OCI-LY1 (cell line): ENCODE measurements at regions not wholly inside any gene's neighbourhood (a gene's known extent, or its start where the extent isn't known, plus 50 kb on each side); places are given as distances from the start of the nearest gene placed in this dataset.

Experiments used
- H2AFZ ChIP-seq: fragments of 200-600 bp; sonication (generic), shearing (Covaris generic); 2 replicates; pipeline ENCODE4 v1.6.0; 2014; ENCODE audit warnings: antibody characterized with exemption, mild to moderate bottlenecking, low read length
- H3F3A ChIP-seq: fragments of 200-600 bp; sonication (generic), shearing (Covaris generic); 2 replicates; pipeline ENCODE4 v1.6.0; 2014; ENCODE audit warnings: mild to moderate bottlenecking, antibody characterized with exemption, low read length, moderate library complexity; ENCODE audit not compliant: insufficient read depth
- H3K27ac ChIP-seq: fragments of 200-600 bp; sonication (generic); 2 replicates; pipeline ENCODE4 v1.5.1; 2014; ENCODE audit warnings: low read length, mixed run types, mild to moderate bottlenecking, low read depth; ENCODE audit not compliant: poor library complexity, severe bottlenecking
- H3K27me3 ChIP-seq: fragments of 200-600 bp; sonication (generic); 2 replicates; pipeline ENCODE4 v1.6.0; 2014; ENCODE audit warnings: antibody characterized with exemption, mild to moderate bottlenecking, low read length, moderate library complexity; ENCODE audit not compliant: insufficient read depth
- H3K36me3 ChIP-seq: fragments of 200-600 bp; sonication (generic); 2 replicates; pipeline ENCODE4 v1.6.1; 2014; ENCODE audit warnings: mild to moderate bottlenecking, antibody characterized with exemption, low read length, moderate library complexity, mixed read lengths; ENCODE audit not compliant: insufficient read depth
- H3K4me1 ChIP-seq: fragments of 200-600 bp; sonication (generic); 2 replicates; pipeline ENCODE4 v1.5.1; 2014; ENCODE audit warnings: mild to moderate bottlenecking, low read length, moderate library complexity; ENCODE audit not compliant: insufficient read depth, severe bottlenecking
- H3K4me2 ChIP-seq: fragments of 200-600 bp; sonication (generic), shearing (Covaris generic); 2 replicates; pipeline ENCODE4 v1.6.1; 2014; ENCODE audit warnings: low read length
- H3K4me3 ChIP-seq: fragments of 200-600 bp; sonication (generic); 2 replicates; pipeline ENCODE4 v1.5.1; 2014; ENCODE audit warnings: low read length, low read depth, mild to moderate bottlenecking, mixed read lengths; ENCODE audit not compliant: poor library complexity, severe bottlenecking
- H3K79me2 ChIP-seq: fragments of 200-600 bp; shearing (Covaris generic); 2 replicates; pipeline ENCODE4 v1.6.1; 2016; ENCODE audit warnings: mixed run types, low read length, mixed read lengths; ENCODE audit not compliant: insufficient read depth
- H3K9ac ChIP-seq: fragments of 200-600 bp; sonication (generic), shearing (Covaris generic); 2 replicates; pipeline ENCODE4 v1.6.1; 2014; ENCODE audit warnings: mild to moderate bottlenecking, low read length, mixed read lengths
- H3K9me2 ChIP-seq: fragments of 200-600 bp; sonication (generic), shearing (Covaris generic); 2 replicates; pipeline ENCODE4 v1.6.1; 2014; ENCODE audit warnings: low read depth, mild to moderate bottlenecking, low read length, mixed read lengths
- H3K9me3 ChIP-seq: fragments of 200-600 bp; shearing (Covaris generic); 2 replicates; pipeline ENCODE4 v1.6.1; 2014; ENCODE audit warnings: low read length, mixed read lengths
- H4K20me1 ChIP-seq: fragments of 200-600 bp; sonication (generic), shearing (Covaris generic); 2 replicates; pipeline ENCODE4 v1.6.0; 2016; ENCODE audit warnings: mild to moderate bottlenecking, low read length; ENCODE audit not compliant: insufficient read depth
- CTCF ChIP-seq: fragments of 200-600 bp; sonication (generic), shearing (Covaris generic); IDR thresholded peaks from 2 replicates; pipeline ENCODE4 v1.5.1; 2017; ENCODE audit warnings: mild to moderate bottlenecking, antibody characterized with exemption, low read length, moderate library complexity, mixed read lengths
- EZH2 ChIP-seq: fragments of 200-600 bp; sonication (generic), shearing (Covaris generic); IDR thresholded peaks from 2 replicates; pipeline ENCODE4 v1.8.0; 2017; ENCODE audit warnings: borderline replicate concordance, mixed run types, mild to moderate bottlenecking, antibody characterized with exemption, low read length, moderate library complexity, mixed read lengths

DNA sequence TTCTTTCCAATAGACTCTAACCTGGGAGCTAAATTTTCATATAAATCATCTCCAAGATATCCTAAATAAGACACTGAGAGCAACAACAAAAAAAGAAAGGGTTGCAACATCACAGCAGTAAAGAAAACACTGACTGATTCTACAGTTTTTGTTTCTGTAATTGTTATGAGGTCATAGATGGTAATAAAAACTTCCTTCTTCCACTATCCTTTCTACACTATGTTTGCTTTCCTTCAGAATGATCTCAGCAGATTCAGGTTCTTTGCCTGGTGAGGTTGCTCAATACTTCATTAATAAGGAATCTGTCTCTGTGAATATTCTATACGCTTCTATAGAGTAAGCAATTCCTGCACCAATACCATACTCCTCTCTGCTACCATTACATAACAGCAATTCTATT, 835.6 kb upstream of the GRAMD2B start:
- no peaks in the 10 kb centered on the region for H3K36me3 ChIP-seq
- no peak overlapping the region for H2AFZ ChIP-seq
- no peak overlapping the region for H3K4me3 ChIP-seq
- H3K79me2 ChIP-seq = no peaks in the 10 kb centered on the region
- H3F3A ChIP-seq = no peaks in the 10 kb centered on the region
- peaks cover 5% of the 10 kb centered on the region for H3K4me1 ChIP-seq
- no peak overlapping the region for H3K27ac ChIP-seq
- H3K9me2 ChIP-seq = no peaks in the 10 kb centered on the region
- no peaks in the 10 kb centered on the region for H3K27me3 ChIP-seq
- no peak overlapping the region for H3K4me2 ChIP-seq
- H3K9me3 ChIP-seq = no peaks in the 10 kb centered on the region
- no peak overlapping the region for H3K9ac ChIP-seq
- H4K20me1 ChIP-seq = no peaks in the 10 kb centered on the region
- no peak for TF ChIP-seq EZH2
- TF ChIP-seq CTCF = no peak

- Histone ChIP-seq H3K9me2 (no peaks in the 10 kb centered on the region), H3K27me3 (no peaks in the 10 kb centered on the region)
Observed at GRCh38 chr5:125592856-125593255, 830.4 kb upstream of the GRAMD2B start.

GRCh38 chr5:125595095-125595494, 828.1 kb upstream of the GRAMD2B start:
- Histone ChIP-seq H3K4me1 (peaks cover 25% of the 10 kb centered on the region), H3K9me2 (no peaks in the 10 kb centered on the region)

More at GRCh38 chr5:125592856-125593255, 830.4 kb upstream of the GRAMD2B start:
- peaks cover 25% of the 10 kb centered on the region for H3K4me1 ChIP-seq
- H3K9ac ChIP-seq = no peak overlapping the region
- H3K9me3 ChIP-seq = no peaks in the 10 kb centered on the region
- no peak for TF ChIP-seq EZH2
- no peak for TF ChIP-seq CTCF
- H2AFZ ChIP-seq = no peak overlapping the region
- H3K79me2 ChIP-seq = no peaks in the 10 kb centered on the region
- no peaks in the 10 kb centered on the region for H4K20me1 ChIP-seq
- no peak overlapping the region for H3K4me2 ChIP-seq
- H3K36me3 ChIP-seq = no peaks in the 10 kb centered on the region
- no peak overlapping the region for H3K4me3 ChIP-seq
- H3F3A ChIP-seq = no peaks in the 10 kb centered on the region
- no peak overlapping the region for H3K27ac ChIP-seq

More at GRCh38 chr5:125595095-125595494, 828.1 kb upstream of the GRAMD2B start:
- Histone ChIP-seq H4K20me1 (no peaks in the 10 kb centered on the region), H3K9me3 (no peaks in the 10 kb centered on the region), H2AFZ (peak overlapping the region; percentile 88; the same call in 1 of the 2 replicates), H3K36me3 (no peaks in the 10 kb centered on the region), H3K4me3 (no peak overlapping the region), H3K9ac (peak overlapping the region; percentile 37; the same call in 1 of the 2 replicates), H3K79me2 (no peaks in the 10 kb centered on the region), H3K27me3 (no peaks in the 10 kb centered on the region), H3K27ac (peak overlapping the region; percentile 80), H3K4me2 (peak overlapping the region; percentile 47), H3F3A (no peaks in the 10 kb centered on the region)
- TF ChIP-seq EZH2 (no peak), CTCF (no peak)
